Epithelial cell of esophagus (primary cell): ENCODE measurements at regions not wholly inside any gene's neighbourhood (a gene's known extent, or its start where the extent isn't known, plus 50 kb on each side); places are given as distances from the start of the nearest gene placed in this dataset.

ENCODE experiments used
- DNase-seq: peaks from one replicate; pipeline ENCODE4 v3.0.0; 2010; ENCODE audit warnings: low read depth
- H3K4me3 ChIP-seq: 2 replicates; pipeline ENCODE4 v1.5.1; 2011; ENCODE audit warnings: mild to moderate bottlenecking, low read length, control low read depth
- TF ChIP-seq, protein P1 (sequence below): IDR thresholded peaks from 2 replicates; pipeline ENCODE4 v1.5.1; 2011; ENCODE audit warnings: low read depth, mild to moderate bottlenecking, low read length, control low read depth, inconsistent platforms; ENCODE audit not compliant: insufficient read depth; ENCODE audit errors: missing control alignments

DNA sequence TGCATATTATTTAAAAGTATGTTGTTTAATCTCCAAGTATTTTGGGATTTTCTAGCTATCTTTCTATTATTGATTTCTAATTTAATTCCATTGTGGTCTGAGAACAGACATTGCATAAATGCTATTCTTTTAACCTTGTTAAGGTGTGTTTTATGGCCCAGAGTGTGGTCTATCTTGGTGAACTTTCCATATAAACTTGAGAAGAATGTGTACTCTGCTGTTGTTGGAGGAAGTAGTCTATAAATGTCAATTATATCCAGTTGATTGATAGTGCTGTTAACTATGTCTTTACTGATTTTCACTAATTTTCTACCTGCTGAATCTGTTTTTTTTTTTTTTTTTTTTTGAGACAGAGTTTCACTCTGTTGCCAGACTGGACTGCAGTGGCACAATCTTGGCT is 180.9 kb downstream of the ZNF621 start:
- no peak overlapping the region for H3K4me3 ChIP-seq
- DNase-seq: no peak
- TF ChIP-seq, protein P1, sequence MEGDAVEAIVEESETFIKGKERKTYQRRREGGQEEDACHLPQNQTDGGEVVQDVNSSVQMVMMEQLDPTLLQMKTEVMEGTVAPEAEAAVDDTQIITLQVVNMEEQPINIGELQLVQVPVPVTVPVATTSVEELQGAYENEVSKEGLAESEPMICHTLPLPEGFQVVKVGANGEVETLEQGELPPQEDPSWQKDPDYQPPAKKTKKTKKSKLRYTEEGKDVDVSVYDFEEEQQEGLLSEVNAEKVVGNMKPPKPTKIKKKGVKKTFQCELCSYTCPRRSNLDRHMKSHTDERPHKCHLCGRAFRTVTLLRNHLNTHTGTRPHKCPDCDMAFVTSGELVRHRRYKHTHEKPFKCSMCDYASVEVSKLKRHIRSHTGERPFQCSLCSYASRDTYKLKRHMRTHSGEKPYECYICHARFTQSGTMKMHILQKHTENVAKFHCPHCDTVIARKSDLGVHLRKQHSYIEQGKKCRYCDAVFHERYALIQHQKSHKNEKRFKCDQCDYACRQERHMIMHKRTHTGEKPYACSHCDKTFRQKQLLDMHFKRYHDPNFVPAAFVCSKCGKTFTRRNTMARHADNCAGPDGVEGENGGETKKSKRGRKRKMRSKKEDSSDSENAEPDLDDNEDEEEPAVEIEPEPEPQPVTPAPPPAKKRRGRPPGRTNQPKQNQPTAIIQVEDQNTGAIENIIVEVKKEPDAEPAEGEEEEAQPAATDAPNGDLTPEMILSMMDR: no peak

DNA sequence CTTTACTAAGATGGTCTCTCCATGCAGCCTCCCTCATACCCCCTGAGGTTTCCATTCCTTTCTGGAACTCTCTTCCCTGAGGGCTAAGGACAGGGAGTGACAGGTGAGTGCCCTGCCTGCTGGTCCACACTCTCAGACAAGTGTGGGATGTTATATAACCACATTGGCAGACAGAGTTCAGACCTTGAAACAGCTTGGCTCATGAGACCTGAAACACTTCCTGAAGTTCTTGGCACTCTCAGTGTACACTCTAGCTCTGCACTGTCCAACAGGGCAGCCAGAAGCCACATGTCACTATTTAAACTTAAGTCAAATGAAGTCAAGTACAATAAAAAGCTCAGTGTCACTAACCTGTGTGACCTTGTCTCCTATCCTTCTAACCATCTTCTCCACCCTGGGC is 188.5 kb downstream of the ZNF621 start:
- no peak for DNase-seq
- no peak overlapping the region for H3K4me3 ChIP-seq
- TF ChIP-seq, protein P1: no peak

DNA sequence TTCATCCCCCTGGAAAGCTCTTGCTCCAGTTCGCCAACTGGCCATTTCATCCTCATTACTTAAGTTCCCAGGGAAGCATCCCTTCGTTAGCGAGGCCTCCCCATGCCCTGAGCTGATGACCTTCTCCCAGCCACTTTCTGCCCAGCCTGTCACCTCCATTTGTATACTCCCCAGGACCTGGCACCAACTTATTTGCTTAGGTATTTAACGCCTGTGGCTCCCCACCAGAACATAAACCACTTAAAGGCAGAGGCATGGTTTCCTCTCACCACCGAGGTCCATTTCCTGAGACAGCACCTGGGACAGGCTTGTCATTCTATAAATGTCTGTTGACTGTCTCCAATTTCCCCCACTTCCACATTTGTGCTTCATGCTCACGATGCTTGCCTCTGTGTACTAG is 189.0 kb downstream of the ZNF621 start:
- no peak for DNase-seq
- no peak overlapping the region for H3K4me3 ChIP-seq
- TF ChIP-seq, protein P1: no peak

DNA sequence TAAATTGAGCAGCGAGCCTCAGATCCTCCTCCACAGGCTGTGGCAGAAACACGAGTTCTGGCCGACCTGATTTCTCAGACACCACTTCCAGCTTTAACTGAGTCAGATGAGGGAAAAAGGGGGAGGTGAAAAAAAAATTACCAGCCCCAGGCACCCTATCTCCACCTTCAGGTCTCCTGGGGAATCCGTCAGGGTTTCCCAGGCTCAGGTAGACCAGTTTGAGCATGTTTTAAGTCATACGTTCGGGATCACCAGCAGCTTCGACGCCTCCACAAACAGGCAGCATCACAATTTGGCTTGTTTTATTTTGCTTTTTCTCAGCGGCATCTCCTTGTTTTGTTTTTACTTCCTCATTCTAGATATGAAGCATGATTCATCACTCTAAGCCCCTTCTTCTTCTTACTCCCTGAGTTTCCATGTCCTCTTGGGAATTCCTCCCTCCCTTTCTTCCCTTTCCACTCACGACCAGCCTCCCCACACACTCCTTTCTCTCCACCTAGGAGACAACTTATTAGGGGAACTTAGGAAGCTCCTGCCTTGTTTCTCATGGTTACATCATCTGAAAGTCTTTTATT is 190.1 kb downstream of the ZNF621 start:
- TF ChIP-seq, protein P1: no peak
- H3K4me3 ChIP-seq: no peak overlapping the region
- peak; percentile 77 for DNase-seq

DNA sequence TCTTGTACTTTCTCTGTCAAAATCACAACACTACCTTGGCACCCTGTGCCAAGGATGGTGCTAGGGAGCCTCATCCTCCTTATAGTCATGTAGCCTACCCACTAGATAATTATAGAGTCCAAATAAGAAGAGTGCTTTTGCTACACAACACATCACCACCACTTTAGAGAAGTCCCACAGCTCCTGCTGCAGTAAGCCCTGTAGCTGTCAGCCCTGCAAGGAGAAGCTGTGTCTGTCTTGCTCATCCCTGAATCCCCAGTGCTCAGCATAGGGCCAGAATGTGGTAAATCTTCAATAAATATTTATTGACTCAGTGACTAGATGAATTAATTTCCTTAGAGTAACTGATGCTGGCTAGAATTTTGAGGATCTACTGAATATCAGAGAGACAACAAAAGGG is 190.8 kb downstream of the ZNF621 start:
- H3K4me3 ChIP-seq: no peak overlapping the region
- no peak for DNase-seq
- TF ChIP-seq, protein P1: no peak

DNA sequence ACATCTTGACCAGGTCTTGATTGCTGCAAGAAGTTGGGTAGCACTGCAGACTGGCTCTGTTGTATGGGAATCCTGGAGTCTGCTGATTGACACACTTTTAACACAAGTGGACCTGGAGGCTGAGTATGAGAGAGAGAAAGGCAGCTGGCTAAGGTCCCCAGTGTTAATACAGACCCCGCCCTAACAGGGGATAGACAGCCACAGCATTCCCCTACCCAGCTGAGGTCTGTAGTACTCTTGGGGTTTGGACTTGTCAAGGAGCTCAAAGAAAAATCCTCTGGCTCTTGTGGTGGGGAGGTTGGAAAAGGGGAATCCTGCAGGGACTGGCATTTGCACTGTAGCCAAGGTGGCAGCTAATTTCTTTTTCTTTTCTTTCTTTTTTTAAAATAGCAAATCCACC is 192.7 kb downstream of the ZNF621 start:
- DNase-seq: no peak
- TF ChIP-seq, protein P1: no peak
- no peak overlapping the region for H3K4me3 ChIP-seq

DNA sequence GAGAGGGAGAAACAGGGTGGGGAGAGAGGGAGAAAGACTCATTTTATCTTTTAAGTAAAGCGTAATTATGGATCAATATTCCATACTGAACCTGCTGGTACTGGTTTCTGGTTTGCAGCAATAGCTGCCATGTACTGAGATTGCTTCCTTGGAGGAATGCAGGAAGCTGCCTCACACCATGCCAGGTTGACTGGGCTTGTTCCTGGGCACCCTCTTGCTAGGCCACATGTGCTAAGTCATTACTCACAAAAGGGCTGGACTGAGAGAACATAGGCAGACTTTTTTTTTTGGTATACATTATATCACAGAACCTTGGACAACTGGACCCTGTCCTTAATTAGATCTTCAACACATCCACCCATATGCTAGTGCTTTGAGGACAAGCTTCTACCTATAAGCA is 193.4 kb downstream of the ZNF621 start:
- peak; percentile 85 for DNase-seq
- H3K4me3 ChIP-seq: no peak overlapping the region
- TF ChIP-seq, protein P1: no peak
